ENCODE measurements at regions not wholly inside any gene's neighbourhood (a gene's known extent, or its start where the extent isn't known, plus 50 kb on each side); places are given as distances from the start of the nearest gene placed in this dataset.

DNA sequence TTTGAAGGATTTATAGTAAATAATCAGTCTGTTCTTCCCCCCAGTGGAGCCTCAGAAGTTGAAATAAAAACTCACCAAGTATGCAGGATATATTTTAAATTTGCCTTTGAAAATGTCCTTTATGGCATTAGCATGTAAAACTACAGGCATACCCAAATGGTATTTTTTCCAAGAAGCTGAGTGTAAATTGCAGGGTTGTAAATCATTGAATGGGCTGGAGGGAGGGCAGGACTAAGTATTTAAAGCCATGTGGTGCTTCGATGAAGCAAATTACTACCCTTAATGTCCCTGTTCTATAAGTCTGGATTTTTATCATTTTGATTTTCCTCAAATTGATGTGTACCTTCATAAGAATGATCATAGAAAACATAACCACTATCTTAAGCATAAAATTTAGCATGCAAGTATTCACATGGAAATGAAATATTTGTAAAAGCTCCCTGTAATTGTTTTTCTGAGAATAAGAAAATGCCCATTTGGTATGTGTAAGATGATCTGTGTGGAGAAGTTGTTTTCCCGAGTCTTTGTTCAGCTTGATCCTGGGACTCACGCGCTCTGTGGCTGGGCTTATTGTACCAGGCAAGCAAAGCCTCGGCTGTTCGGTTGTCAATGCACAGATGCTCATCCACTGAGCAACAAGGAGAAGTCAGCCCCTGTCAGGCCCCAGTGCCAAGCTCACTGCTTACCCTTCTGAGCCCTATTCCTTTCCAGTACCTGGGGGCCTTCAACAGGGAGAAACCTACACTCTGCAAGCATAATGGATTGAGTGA lies 66.7 kb downstream of the CD164 start:
- no peak for DNase-seq (ENCODE audit: low read depth in 2 of 2)

DNA sequence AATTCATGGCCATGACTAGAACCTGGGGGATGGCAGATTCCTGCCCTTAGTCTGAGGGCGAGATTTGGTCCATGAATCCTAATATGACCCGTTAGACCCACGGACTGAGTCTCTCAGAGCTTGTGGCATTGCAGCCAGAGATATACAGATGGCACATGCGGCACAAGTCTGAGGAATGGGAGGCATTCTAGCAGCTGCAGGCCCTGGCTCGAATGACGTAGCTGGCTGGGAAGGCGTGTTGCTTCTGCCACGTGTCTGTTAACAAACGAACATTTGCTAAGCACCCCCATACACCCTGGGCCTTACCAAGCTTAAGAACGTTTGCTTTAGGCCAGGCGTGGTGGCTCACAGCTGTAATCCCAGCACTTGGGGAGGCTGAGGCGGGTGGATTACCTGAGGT lies 68.0 kb downstream of the CD164 start:
- no peak for DNase-seq (ENCODE audit: low read depth in 2 of 2)

DNA sequence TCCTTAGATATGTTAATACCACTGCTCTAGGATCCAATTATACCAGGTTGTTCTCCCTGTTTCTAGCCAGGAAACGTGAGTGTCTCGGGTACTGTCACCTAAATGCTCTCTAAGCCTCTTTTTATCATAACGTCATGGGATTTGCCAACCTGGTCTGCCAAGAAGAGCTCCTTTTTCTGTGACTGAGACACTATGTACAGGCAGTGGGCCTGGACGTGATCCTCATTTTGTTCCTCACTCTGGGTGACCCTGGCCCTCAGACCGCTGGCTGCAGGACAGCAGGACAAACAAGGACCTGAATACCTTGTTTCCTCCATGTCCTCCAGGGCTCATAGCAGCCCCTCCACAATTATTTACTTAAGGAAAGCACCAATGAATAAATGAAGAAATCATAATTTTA lies 69.1 kb downstream of the CD164 start:
- no peak for DNase-seq (ENCODE audit: low read depth in 2 of 2)

DNA sequence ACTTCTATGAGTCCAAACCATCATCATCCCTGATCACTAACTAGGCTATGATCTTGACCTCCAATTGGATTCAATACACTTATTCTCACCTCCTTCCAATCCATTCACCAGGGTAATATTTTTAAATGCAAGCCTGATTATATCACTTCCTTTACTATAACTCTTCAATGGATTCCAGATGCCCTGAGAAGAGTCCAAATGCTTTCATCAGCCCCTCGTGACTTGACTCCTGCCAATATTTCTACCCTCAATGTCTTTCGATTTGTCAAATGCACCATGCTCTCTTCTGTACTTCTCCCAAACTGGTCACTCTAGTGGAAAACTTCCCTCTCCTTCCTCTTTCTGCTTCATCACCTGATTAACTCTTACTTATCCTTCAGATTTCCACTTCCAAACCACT lies 70.8 kb downstream of the CD164 start:
- DNase-seq (ENCODE audit: low read depth in 2 of 2), result no peak

DNA sequence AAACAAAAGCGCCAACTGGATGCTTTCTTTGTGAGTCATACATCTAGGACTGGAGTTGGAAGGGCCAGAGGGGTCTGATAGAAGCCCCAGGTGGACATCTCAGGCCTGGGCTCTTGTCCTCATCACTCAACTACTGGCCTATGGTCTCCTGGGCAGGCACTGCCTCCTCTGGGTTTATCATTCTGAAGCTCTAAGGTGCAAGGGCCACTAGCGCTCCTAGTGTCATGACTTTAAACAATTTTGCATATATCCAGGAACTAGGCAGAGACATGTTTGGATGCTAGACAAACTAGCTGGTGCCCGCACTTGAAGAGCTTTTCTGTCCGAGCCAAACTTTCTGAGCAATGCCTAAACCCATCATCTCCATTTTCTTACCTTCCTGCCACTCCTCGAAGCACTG lies 72.3 kb downstream of the CD164 start:
- no peak for DNase-seq (ENCODE audit: low read depth in 2 of 2)

DNA sequence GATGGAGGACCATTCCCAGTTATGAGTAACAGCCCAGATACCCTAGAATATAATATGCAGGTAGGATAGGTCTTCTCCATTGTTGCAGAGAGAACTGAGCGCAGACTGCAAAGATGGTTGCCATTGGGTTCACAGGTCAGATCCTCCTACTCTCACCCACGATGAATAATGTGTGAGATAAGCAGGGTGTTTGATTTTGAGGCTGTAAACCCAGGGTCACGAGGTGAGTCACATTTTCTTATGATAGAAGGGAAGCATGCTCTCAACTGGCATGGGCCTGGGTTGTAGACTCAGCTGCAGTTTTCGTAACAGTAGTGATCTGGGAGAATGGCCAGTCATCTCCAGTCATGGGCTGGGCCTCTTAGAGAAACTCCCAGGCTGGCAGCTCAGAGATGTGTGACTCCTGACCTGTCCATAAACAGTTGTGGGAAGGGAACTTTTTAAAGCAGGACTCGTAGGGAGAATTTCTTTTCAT lies 74.2 kb downstream of the CD164 start:
- DNase-seq (ENCODE audit: low read depth in 2 of 2), result peak; percentile 12 to 38

DNA sequence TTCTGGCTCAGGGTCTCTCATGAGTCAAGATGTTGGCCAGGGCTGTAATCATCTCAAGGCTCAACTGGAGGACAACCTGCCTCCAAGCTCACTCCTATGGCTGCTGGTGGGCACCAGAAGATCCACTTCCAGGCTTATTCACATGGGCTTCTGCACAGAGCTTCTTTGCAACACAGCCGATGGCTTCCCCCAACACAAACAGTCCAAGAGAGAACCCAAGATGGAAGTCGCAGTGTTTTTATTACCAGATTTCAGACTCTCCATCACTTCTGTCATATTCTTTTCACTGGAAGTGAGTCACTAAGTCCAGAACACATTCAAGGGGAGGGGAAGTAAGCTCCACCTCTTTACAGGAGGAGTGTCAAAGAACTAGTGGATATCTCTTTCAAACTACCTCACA lies 75.5 kb downstream of the CD164 start:
- no peak for DNase-seq (ENCODE audit: low read depth in 2 of 2)

DNA sequence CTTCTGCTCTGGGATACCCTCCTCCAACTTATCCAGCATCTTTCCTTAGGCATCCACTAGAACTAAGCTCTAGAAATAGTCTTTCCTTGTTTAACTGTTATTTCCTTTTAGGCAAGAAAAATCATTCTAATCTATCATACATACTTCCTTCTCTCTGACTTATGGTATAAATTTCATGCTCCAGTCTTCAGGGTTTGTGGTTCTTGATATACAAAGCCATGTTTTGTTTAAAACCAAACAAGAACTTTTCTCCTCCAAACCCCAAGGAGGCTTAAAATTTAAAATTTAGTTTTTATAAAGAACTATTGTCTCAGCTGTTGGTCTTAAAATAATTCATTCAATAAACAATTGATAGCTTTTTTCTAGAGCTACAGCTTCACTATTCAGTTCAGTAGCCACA lies 77.2 kb downstream of the CD164 start:
- no peak for DNase-seq (ENCODE audit: low read depth in 2 of 2)

DNA sequence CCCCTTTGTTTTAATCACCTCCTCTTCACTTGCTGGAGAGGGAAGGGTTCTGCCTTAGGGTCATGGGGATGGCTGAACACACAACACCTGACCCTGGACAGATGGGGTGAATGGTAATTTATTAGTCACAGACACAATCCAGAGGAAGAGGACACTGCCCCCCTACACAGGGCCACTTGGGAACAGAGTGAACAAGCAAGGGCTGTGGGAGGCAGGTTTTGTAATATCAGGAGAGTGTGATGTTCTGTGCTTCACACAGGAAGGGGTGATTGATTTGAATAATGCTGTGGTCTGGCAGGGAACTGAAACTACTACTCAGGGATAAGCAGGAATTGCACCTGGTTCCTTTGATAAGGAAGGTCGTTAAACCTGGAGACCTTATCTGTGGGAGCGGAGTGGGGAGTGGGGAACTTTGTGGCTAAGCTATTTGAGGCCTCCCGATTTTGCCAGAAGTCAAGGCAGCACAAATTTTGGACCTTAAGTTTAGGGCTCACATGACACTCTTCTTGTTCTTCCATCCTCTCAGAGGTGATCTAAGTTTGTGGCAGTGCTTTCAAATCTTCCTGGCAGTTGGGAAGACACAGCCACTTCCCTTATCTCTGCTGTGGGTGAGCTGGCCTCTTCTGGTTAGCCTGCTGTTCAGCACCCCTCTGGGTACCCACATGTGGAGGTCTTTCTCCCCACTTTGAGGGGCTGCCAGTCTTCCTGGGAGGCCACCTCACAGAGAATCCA lies 77.8 kb downstream of the CD164 start:
- DNase-seq (ENCODE audit: low read depth in 2 of 2), result no peak

DNA sequence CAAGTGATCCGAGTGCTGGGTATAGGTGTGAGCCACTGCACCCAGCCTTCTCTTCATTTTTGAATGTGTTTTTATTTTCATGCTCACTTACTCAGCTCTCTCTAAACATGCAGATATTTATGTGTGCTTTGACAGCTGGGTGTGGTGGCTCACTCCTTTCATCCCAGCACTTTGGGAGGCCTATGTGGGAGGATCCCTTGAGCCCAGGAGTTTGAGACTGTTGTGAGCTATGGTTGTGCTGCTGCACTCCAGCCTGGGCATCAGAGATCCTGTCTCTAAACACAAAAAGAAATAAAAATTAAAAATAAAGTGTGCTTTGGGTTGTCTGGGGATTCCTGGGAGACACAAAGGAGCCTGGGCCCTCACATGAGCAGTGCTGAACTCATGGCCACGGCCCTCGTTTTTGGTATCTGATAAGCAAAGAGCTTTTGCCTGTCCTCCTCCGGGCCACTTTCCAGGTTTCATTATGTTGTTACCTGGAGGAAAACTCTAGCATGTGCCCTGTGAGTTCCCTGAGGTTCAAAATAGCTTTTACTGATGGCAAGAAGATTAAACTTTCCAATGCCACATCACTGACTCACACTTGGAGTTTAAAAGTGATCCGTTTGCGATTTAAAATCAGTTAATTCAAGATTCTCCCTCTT lies 78.5 kb downstream of the CD164 start:
- DNase-seq (ENCODE audit: low read depth in 2 of 2), result no peak

DNA sequence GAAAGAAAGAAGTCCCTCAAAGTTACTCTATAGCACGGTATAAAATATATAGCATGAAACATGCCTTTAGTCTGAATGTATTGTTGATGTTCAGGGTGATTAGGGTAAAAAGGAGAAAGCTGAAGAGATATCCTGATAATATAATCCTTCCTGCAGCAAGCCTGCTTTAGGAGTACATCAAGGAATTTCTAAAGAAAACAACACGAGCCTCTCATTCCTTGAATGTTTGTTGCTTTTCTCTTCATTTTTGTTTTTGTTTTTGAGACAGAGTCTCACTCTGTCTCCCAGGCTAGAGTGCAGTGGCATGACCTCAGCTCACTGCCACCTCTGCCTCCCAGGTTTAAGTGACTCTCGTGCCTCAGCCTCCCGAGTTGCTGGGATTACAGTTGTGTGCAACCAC lies 79.1 kb downstream of the CD164 start:
- no peak for DNase-seq (ENCODE audit: low read depth in 2 of 2)

DNA sequence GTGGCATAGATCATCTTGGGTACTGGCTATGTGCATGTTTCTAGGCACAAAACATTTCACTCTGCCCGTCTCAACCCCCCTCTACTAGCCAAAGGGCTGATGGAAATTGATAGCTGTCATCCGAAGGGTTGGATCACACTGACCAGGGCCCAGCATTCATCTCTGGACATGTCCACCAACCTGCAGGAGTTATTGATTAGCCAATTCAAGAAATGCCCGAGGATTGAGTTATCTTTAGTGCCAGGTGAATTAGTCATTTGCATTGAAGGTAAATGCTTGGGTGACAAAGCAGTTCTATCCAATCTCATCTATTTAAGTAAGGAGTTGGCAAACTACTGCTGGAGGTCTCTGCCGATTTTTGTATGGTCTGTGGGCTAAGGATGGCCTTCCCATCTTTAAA lies 80.1 kb downstream of the CD164 start:
- DNase-seq (ENCODE audit: low read depth in 2 of 2), result no peak

DNA sequence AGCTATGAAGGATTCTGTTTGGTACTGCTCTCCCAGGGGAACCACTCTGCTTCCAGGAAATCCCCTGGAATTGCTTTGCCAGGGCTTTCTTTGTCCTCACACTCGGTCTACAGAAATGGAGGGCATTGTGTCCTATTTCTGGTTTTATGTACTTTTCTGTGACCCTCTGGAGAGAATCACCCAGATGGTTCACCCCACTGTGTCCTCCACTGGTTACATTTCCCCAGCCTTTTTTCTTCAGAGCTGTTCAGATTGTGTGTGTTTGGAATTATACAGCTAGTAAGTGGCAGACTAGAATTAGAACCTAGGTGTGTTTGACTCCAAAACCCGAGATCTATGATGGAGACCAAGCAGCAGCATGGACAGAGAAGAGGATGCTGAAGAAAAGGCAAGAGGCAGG lies 80.8 kb downstream of the CD164 start:
- DNase-seq (ENCODE audit: low read depth in 2 of 2), result no peak

DNA sequence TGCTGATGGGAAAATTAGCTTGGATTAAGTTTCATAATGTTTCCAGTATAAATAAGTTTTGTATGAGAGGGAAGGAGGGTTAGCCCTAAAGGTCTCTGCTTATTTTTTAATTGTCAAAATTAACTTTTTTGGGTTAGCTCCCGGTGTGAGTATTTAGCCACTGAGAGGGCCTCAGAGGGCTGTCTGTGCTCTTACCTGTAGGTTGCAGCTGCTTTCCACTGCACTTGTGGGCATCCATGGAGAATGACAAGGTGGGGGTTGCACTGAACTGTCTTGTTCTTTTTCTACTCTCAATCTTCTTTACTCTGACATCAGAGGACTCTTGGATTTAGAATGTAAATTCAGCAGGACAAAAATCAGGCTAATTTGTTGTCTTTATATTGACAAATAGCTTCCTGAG lies 81.4 kb downstream of the CD164 start:
- DNase-seq (ENCODE audit: low read depth in 2 of 2), result no peak

DNA sequence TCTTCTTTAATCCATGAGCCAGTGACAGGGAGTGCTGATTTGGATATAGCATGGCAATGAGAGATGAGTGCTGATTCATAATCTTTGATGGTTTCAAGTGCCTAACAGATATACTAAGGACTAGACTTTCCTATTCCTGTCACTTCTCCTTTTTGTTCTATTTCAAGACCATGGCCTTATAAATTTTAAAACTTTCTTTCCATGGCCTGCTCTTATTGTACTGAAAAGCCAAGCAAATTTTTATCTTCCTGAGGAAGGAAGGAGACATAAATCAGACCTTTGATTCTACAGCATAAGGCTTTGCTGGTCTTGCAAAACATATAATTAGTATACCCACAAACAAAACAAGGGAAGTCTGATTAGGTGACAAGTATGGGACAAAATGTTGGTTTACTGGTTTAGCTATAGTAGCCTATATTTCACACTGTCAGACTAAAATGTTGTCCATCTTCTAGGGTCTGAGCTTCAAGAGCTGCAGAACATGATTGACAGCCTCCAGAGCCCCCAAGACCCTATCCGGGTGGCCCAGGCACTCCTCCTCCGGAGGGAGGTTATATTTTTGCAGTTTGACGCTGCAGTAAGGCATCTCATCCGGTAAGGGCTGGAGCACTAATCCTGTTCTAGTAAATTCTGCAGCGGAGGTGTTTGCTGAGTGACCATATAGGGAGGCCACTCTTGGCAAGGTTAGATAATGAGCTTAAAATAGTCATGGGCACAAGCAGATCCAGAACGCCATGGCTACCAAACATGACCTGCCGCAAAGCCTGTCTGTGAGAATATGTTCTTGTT lies 82.3 kb downstream of the CD164 start:
- no peak for DNase-seq (ENCODE audit: low read depth in 2 of 2)

DNA sequence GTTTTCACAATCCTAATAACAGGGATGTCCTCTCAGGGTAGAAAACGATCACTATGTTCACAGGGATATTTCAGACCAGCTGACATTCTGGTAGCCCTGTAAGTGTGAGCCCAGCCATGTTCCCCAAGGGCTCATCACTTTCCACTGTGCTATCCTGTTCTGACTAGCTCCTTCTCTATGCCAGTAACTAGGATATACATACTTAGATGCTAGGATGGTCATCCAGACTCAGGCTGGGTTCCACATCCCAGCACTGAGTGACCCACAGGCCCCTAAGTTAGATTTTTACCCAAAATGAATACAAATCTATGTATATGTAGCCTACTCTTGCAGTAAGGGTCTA lies 83.0 kb downstream of the CD164 start:
- no peak for DNase-seq (ENCODE audit: low read depth in 2 of 2)

DNA sequence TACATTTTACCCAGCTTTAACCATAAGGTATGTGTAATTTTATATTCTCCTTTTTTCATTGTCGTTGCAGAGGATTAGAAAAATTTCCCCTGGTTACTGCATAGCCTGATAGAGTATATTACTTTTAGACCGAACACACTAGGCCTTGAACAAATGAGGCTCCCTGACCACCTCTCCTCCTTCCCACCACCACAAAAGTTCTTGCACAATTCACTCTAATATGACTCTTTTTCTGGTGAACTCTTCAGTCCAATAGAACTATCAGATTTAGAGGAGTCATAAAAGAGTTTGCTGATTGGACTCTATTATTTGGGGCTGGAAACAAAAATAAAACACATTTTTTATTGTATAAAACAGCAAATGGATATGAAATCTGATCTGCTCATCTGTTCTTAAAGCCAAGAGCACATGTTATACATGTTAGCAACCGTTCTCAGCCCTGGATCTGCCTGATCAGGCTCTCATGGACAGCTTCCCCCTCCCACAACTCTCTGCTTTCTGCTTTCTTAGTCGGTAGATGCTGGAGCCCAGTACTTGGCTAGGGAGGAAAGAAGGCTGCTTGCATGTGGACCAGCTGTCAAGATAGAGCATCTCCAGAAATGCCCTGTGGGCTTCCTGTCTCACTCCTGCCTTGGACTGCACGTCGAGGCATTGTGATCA lies 83.5 kb downstream of the CD164 start:
- no peak for DNase-seq (ENCODE audit: low read depth in 2 of 2)

DNA sequence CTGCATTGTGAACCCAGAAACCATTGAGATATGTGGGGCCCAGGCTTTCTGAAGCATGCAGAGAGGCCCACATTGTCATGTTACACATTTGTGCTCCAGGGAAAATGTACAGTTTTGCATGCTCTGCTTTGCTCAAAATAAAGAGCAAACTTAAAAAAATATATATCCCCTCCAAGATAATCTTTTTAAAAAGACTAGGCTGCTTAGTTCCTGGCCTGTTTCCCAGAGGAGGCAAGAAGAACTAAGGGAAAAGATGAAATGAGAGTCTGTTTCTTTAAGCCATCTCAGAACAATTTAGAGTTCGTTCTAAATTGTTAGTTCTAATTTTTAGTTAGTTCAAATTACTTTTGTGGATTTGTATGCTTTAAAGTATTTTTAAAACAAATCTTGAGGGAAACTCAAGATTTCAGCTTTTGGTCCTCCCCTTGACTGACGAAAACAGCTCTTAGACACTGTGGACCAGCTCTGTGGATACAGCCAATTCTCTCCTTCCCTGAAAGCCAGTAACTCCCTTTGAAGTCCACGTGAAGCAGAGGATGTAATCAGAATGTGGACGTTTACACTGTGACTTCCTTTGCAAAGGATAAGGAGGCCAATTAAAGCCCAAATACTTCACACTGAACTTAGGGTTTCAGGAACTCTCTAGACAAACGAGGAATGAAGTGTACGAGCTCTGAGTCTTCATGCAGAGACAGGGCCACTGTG lies 84.7 kb downstream of the CD164 start:
- DNase-seq (ENCODE audit: low read depth in 2 of 2), result no peak

DNA sequence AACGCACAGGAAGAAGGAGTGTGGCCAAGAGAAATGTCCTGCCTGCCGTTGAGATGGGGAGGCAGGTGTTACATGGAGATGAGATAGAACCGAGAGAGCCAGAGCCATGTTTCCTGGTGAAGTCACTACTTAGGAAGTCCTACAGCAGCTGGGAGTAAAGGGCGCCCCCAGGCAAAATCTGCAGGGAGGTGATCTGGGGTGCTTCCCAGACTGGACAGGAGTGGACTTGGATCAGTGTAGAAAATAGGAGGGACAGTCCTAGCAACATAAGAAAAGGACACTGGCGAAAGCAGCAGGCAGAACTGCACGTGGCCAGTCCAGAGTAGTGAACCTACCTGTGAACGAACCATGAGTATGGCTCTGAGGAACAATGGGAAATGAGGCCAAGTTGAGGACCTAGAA lies 85.3 kb downstream of the CD164 start:
- DNase-seq (ENCODE audit: low read depth in 2 of 2), result no peak

DNA sequence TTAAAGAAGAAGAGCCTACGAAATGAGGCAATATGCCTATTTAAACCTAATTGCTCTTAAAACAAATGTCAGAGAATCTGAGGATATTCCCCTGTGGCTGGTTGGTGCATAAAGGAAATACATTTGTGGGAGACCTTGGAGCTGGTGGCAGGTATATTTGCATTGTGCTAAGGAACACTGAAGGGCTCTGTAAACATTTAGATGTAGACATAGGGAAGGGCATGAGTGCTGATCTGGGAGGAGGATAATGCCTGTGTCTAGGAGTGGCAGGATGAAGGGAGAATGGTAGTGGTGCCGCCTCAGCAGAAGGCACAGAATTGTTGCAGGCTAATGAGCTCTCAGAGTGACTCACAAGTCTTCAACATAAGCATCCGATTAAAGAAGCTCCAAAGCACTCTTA lies 85.8 kb downstream of the CD164 start:
- no peak for DNase-seq (ENCODE audit: low read depth in 2 of 2)

DNA sequence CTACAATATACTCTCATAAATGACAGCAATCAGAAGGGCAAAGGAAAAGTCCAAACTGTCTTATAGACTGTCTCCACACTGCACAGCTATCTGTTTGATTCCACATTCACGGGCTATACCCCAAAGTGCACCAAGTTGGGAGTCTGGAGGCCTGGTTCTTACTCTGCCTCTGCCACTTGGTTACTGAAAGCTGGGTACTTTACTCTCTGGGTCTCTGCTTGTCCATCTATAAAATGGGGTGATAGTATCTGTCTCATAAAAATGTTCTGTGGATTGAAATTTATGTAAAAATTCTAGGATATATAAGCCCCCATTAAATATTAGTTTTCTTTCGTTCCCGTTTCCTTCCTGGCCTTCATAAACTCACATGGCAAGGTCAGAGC lies 86.5 kb downstream of the CD164 start:
- no peak for DNase-seq (ENCODE audit: low read depth in 2 of 2)

All from stimulated activated CD8-positive, alpha-beta memory T cell treated with anti-CD3 and anti-CD28 coated beads, Interleukin-2, amount 100 ng/mL, for 48 hours (primary cell).